Heart left ventricle (tissue), 16 donors: ENCODE measurements at regions not wholly inside any gene's neighbourhood (a gene's known extent, or its start where the extent isn't known, plus 50 kb on each side); places are given as distances from the start of the nearest gene placed in this dataset.

Experiments used
- ATAC-seq, 4 donors: fragments of 200-7000 bp; cut with Tn5 transposase; one replicate each; pipeline ENCODE4 v1.9.1; 2020 to 2022; ENCODE audit warnings: moderate library complexity in 4 of 4, mild to moderate bottlenecking in 3 of 4, moderate number of reproducible peaks in 1 of 4
- DNase-seq, 5 donors: peaks; one replicate each; pipeline ENCODE4 v3.0.0-alpha.2; 2020
- H3K27ac ChIP-seq, 12 donors: fragments of 200-600 bp; sonication (generic) in 4 of 12; one replicate each; pipeline versions ENCODE4 v1.5.0 to v1.8.0; 2016 to 2022; ENCODE audit warnings: mild to moderate bottlenecking in 2 of 12
- H3K27me3 ChIP-seq, 9 donors: fragments of 200-600 bp; sonication (generic) in 2 of 9; one replicate each; pipeline versions ENCODE4 v1.5.1 to v1.8.0; 2016 to 2022; ENCODE audit warnings: mild to moderate bottlenecking in 3 of 9
- H3K36me3 ChIP-seq, 9 donors: fragments of 200-600 bp; sonication (generic) in 2 of 9; one replicate each; pipeline versions ENCODE4 v1.5.0 to v1.8.0; 2018 to 2022; ENCODE audit warnings: mild to moderate bottlenecking in 2 of 9
- H3K4me1 ChIP-seq, 12 donors: fragments of 200-600 bp; sonication (generic) in 4 of 12; one replicate each; pipeline versions ENCODE4 v1.5.0 to v1.8.0; 2016 to 2022; ENCODE audit warnings: mild to moderate bottlenecking in 3 of 12
- H3K4me3 ChIP-seq, 12 donors: fragments of 200-600 bp; sonication (generic) in 4 of 12; one replicate each; pipeline versions ENCODE4 v1.5.0 to v1.8.0; 2017 to 2022; ENCODE audit warnings: mild to moderate bottlenecking in 9 of 12, moderate library complexity in 4 of 12
- H3K9me3 ChIP-seq, 12 donors: fragments of 200-600 bp; sonication (generic) in 4 of 12; one replicate each; pipeline versions ENCODE4 v1.5.0 to v1.8.0; 2016 to 2022; ENCODE audit warnings: mild to moderate bottlenecking in 1 of 12
- CTCF ChIP-seq, 12 donors: fragments of 200-600 bp; sonication (generic) in 4 of 12; IDR thresholded peaks; one replicate each; pipeline versions ENCODE4 v1.5.0 to v1.8.0; 2018 to 2022; ENCODE audit warnings: antibody characterized with exemption in 12 of 12, mild to moderate bottlenecking in 5 of 12
- POLR2A ChIP-seq, 2 donors: fragments of 450-650 bp; IDR thresholded peaks; one replicate each; pipeline ENCODE4 v1.6.1; 2017; ENCODE audit warnings: antibody characterized with exemption in 2 of 2, mild to moderate bottlenecking in 2 of 2, moderate library complexity in 2 of 2
- WGBS, 4 donors: extraction: QIAGEN DNeasy Blood & Tissue Kit in 2 of 4; methylation state at CpG; one replicate each; pipeline versions ENCODE4 v1.1.5 to v1.1.7; 2013 to 2018; 5-methylcytosine and 5-hydroxymethylcytosine counted together
- intact Hi-C, 10 donors: fragments of 100-400 bp; cut with DNase I; formaldehyde crosslinking; loops; one replicate each; pipeline versions ENCODE4 v1.11.1 to v1.14.2; 2022
- donor health status: ischemic (EF 13 %, LVEDD 7.1; RV severe dilation, severe dysfunction).
- donor health status: healthy with polysubstance abuse.
- donor health status: DM: no; HTN: yes; CAD: no.
- donor health status: DM: no; HTN: no; CAD: no.
- donor health status: ischemic (EF 25% LVEDD 6.9; RV normal size, moderate dysfunction).
- donor health status: ischemic (EF 25% LVEDD 5.7; RV mildly dilated, moderate dysfunction).
- donor health status: healthy.
- donor health status: DM: yes; HTN: yes; CAD: no.
- donor health status: ischemic (EF 35%, LVEDD 5.7; RV mildly dilated, moderate dysfunction).
- donor health status: nonischemic (EF 11% LVEDD 7.7; RV severe dilation, severe dysfunction).
- donor health status: DM: yes; HTN: yes; CAD: no.
- donor health status: PGD.
- donor health status: ischemic (EF 29% LVEDD 5.4; RV normal size, mild dysfunction).
- donor health status: nonischemic (EF 23%, LVEDD 6.1; RV moderate dilation, normal function).

GRCh38 chr18:23352042-23352441 is 101.0 kb upstream of the RIOK3 start:
- TF ChIP-seq POLR2A (IDR thresholded peaks at IDR 0.05) (no peak), CTCF (IDR thresholded peaks at IDR 0.05) (no peak)
- WGBS, 4 donors, result 92 to 100% (median 97%) methylated on average over 2 of the region's 2 CpGs
- Histone ChIP-seq H3K36me3 (peaks cover 0 to 16% (median 0%) of the 10 kb centered on the region in 9 donors), H3K27me3 (no peaks in the 10 kb centered on the region), H3K9me3 (peaks cover 0 to 12% (median 0%) of the 10 kb centered on the region in 12 donors), H3K27ac (no peak overlapping the region), H3K4me3 (no peak overlapping the region), H3K4me1 (peaks cover 0 to 13% (median 7%) of the 10 kb centered on the region in 12 donors)
- intact Hi-C loops, result loop anchor here in 2 of 10 donors (10.0 kb wide), 2 partner anchors 127 to 317 kb away; no protein-coding TSS in a partner anchor
- DNase-seq, result no peak
- ATAC-seq, result no peak

GRCh38 chr18:23353459-23353858 is 99.6 kb upstream of the RIOK3 start:
- Histone ChIP-seq H3K4me1 (peaks cover 0 to 25% (median 19%) of the 10 kb centered on the region in 12 donors), H3K4me3 (no peak overlapping the region), H3K27me3 (no peaks in the 10 kb centered on the region), H3K27ac (no peak overlapping the region), H3K36me3 (peaks cover 0 to 16% (median 0%) of the 10 kb centered on the region in 9 donors), H3K9me3 (peaks cover 0 to 12% (median 0%) of the 10 kb centered on the region in 12 donors)
- no peak for DNase-seq
- 65 to 67% (median 66%) methylated on average over 3 of the region's 3 CpGs for WGBS, 4 donors
- TF ChIP-seq POLR2A (IDR thresholded peaks at IDR 0.05) (no peak), CTCF (IDR thresholded peaks at IDR 0.05) (no peak)
- intact Hi-C loops, result loop anchor here in 2 of 10 donors (10.0 kb wide), 2 partner anchors 129 to 319 kb away; no protein-coding TSS in a partner anchor
- no peak for ATAC-seq

GRCh38 chr18:23354625-23355024 is 98.5 kb upstream of the RIOK3 start:
- intact Hi-C loops, result loop anchor here in 8 of 10 donors (5.0 to 10.0 kb wide), 7 partner anchors 77 to 422 kb away; partner anchors contain the start of gene RBBP8 (in 1 of the 8)
- TF ChIP-seq CTCF (IDR thresholded peaks at IDR 0.05), result no peak
- TF ChIP-seq POLR2A (IDR thresholded peaks at IDR 0.05), result no peak
- peaks cover 0 to 16% (median 0%) of the 10 kb centered on the region in 9 donors for H3K36me3 ChIP-seq
- WGBS, 4 donors, result 74 to 87% (median 84%) methylated on average over 4 of the region's 4 CpGs
- H3K4me1 ChIP-seq, result peaks cover 0 to 33% (median 22%) of the 10 kb centered on the region in 12 donors
- H3K4me3 ChIP-seq, result no peak overlapping the region
- H3K27me3 ChIP-seq, result no peaks in the 10 kb centered on the region
- H3K9me3 ChIP-seq, result peaks cover 0 to 4% (median 0%) of the 10 kb centered on the region in 12 donors
- H3K27ac ChIP-seq, result no peak overlapping the region
- DNase-seq, result no peak
- no peak for ATAC-seq

- no peaks in the 10 kb centered on the region for H3K27me3 ChIP-seq
- ATAC-seq, result no peak
- H3K36me3 ChIP-seq, result peaks cover 0 to 15% (median 0%) of the 10 kb centered on the region in 9 donors
- no peak overlapping the region for H3K27ac ChIP-seq
- H3K9me3 ChIP-seq, result no peaks in the 10 kb centered on the region
- 87 to 93% (median 89%) methylated on average over 6 of the region's 6 CpGs for WGBS, 4 donors
- no peak for DNase-seq
- intact Hi-C loops, result loop anchor here in 8 of 10 donors (5.0 to 10.0 kb wide), 7 partner anchors 78 to 423 kb away; partner anchors contain the start of gene RBBP8 (in 1 of the 8)
- TF ChIP-seq POLR2A (IDR thresholded peaks at IDR 0.05) (no peak), CTCF (IDR thresholded peaks at IDR 0.05) (no peak)
- H3K4me3 ChIP-seq, result no peak overlapping the region
- H3K4me1 ChIP-seq, result peaks cover 0 to 33% (median 22%) of the 10 kb centered on the region in 12 donors
Observed at GRCh38 chr18:23355206-23355605, 97.9 kb upstream of the RIOK3 start.
